ENCODE measurements at regions not wholly inside any gene's neighbourhood (a gene's known extent, or its start where the extent isn't known, plus 50 kb on each side); places are given as distances from the start of the nearest gene placed in this dataset.

GRCh38 chr21:32135401-32136363 lies 143.2 kb downstream of the MIS18A start:
- TF ChIP-seq POLR2AphosphoS5 (IDR thresholded peaks at IDR 0.05): no peak
- TF ChIP-seq, protein P1, sequence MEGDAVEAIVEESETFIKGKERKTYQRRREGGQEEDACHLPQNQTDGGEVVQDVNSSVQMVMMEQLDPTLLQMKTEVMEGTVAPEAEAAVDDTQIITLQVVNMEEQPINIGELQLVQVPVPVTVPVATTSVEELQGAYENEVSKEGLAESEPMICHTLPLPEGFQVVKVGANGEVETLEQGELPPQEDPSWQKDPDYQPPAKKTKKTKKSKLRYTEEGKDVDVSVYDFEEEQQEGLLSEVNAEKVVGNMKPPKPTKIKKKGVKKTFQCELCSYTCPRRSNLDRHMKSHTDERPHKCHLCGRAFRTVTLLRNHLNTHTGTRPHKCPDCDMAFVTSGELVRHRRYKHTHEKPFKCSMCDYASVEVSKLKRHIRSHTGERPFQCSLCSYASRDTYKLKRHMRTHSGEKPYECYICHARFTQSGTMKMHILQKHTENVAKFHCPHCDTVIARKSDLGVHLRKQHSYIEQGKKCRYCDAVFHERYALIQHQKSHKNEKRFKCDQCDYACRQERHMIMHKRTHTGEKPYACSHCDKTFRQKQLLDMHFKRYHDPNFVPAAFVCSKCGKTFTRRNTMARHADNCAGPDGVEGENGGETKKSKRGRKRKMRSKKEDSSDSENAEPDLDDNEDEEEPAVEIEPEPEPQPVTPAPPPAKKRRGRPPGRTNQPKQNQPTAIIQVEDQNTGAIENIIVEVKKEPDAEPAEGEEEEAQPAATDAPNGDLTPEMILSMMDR (IDR thresholded peaks at IDR 0.05): no peak
- TF ChIP-seq POLR2A (IDR thresholded peaks at IDR 0.05; ENCODE audit: low read depth): no peak
- TF ChIP-seq EP300 (IDR thresholded peaks at IDR 0.05): no peak
- intact Hi-C loops (cut with DNase I): no loop called here
- Histone ChIP-seq H3K9me3 (peaks cover 0 to 15% (median 8%) of the 10 kb centered on the region in 4 donors), H3K27ac (replicated peaks in 1 of 4) (no peak overlapping the region), H3K36me3 (no peaks in the 10 kb centered on the region), H3K27me3 (no peaks in the 10 kb centered on the region), H3K4me1 (peaks cover 4 to 13% (median 11%) of the 10 kb centered on the region in 4 donors), H3K4me3 (no peak overlapping the region)
- peak; percentile 86 for DNase-seq (ENCODE audit: extremely low spot score)
- WGBS: 45% methylated on average over 15 of the region's 16 CpGs

DNA sequence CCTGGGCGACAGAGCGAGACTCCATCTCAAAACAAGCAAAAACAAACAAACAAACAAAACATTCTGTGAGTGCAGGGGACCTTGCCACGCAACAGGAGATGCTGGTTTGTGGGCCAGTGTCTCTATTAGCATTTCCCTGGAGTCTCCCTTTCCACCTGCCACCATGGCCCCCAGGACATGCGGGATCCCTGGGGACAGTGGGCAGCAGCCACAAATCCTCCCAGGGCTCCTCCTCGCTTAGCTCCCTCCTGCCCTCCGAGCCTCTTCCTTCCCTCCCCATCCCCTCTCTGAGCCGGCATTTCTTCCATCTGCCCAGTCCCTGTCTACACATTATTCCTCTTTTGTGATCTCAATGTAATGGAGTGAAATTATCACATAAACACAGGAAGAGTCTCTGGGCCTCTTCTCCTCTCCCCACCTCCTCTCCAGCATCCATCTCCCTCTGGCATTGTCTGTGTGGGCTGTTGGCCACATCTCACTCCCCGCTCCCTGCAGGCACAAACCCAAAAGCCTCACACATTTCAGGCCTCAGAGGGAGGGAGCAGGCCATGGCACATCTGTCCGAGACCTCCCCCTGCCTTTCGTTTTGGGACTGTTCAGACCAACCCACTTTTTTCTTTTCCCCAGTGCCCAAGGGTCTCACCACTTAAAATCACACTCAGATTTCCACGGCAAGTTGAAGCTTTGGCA lies 144.3 kb downstream of the MIS18A start:
- intact Hi-C loops (cut with DNase I): no loop called here
- H3K9me3 ChIP-seq: peaks cover 0 to 15% (median 8%) of the 10 kb centered on the region in 4 donors
- peak; percentile 64 for DNase-seq (ENCODE audit: extremely low spot score)
- no peaks in the 10 kb centered on the region for H3K36me3 ChIP-seq
- 57% methylated on average over 11 of the region's 11 CpGs for WGBS
- no peaks in the 10 kb centered on the region for H3K27me3 ChIP-seq
- H3K27ac ChIP-seq (replicated peaks in 1 of 4): no peak overlapping the region
- TF ChIP-seq EP300 (IDR thresholded peaks at IDR 0.05) (no peak), POLR2A (IDR thresholded peaks at IDR 0.05; ENCODE audit: low read depth) (no peak), POLR2AphosphoS5 (IDR thresholded peaks at IDR 0.05) (no peak)
- TF ChIP-seq, protein P1 (IDR thresholded peaks at IDR 0.05): no peak
- peaks cover 4 to 13% (median 11%) of the 10 kb centered on the region in 4 donors for H3K4me1 ChIP-seq
- H3K4me3 ChIP-seq: no peak overlapping the region

DNA sequence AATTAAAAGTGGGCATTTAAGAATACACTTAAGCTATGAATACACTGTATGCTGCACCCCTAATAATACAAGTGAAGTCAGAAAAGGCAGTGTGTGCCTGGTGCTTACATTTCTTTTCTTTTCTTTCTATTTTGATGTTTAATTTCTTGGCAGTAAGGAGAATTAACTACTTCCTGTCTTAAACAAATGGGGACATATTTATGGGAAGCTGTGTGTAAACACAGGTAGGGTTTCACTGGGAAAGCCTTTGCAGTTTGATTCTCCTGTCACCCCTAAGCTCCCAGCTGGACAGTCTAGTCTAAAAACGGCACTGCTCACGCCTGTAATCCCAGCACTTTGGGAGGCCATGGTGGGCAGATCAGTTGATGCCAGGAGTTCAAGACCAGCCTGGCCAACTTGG lies 146.0 kb downstream of the MIS18A start:
- 93% methylated on average over 2 of the region's 2 CpGs for WGBS
- Histone ChIP-seq H3K36me3 (no peaks in the 10 kb centered on the region), H3K27me3 (no peaks in the 10 kb centered on the region), H3K27ac (replicated peaks in 1 of 4) (no peak overlapping the region), H3K9me3 (peaks cover 0 to 21% (median 8%) of the 10 kb centered on the region in 4 donors), H3K4me1 (peaks cover 4 to 13% (median 11%) of the 10 kb centered on the region in 4 donors), H3K4me3 (no peak overlapping the region)
- DNase-seq (ENCODE audit: extremely low spot score): peak; percentile 17
- intact Hi-C loops (cut with DNase I): no loop called here
- TF ChIP-seq POLR2A (IDR thresholded peaks at IDR 0.05; ENCODE audit: low read depth): no peak
- no peak for TF ChIP-seq EP300 (IDR thresholded peaks at IDR 0.05)
- TF ChIP-seq POLR2AphosphoS5 (IDR thresholded peaks at IDR 0.05): no peak
- TF ChIP-seq, protein P1 (IDR thresholded peaks at IDR 0.05): no peak

- TF ChIP-seq EP300 (IDR thresholded peaks at IDR 0.05) (no peak), POLR2AphosphoS5 (IDR thresholded peaks at IDR 0.05) (no peak)
- TF ChIP-seq, protein P1 (IDR thresholded peaks at IDR 0.05): no peak
- DNase-seq (ENCODE audit: extremely low spot score): peak; percentile 75
- whole genome bisulfite sequencing: 90% methylated on average over 3 of the region's 3 CpGs
- Histone ChIP-seq H3K27ac (replicated peaks in 1 of 4) (no peak overlapping the region), H3K27me3 (no peaks in the 10 kb centered on the region), H3K4me1 (peaks cover 4 to 13% (median 11%) of the 10 kb centered on the region in 4 donors), H3K9me3 (peaks cover 0 to 17% (median 8%) of the 10 kb centered on the region in 4 donors), H3K4me3 (no peak overlapping the region), H3K36me3 (no peaks in the 10 kb centered on the region)
- intact Hi-C loops (cut with DNase I): no loop called here
These were observed 146.4 kb downstream of the MIS18A start for GRCh38 chr21:32132409-32132808.
